ENCODE measurements at regions not wholly inside any gene's neighbourhood (a gene's known extent, or its start where the extent isn't known, plus 50 kb on each side); places are given as distances from the start of the nearest gene placed in this dataset.

DNA sequence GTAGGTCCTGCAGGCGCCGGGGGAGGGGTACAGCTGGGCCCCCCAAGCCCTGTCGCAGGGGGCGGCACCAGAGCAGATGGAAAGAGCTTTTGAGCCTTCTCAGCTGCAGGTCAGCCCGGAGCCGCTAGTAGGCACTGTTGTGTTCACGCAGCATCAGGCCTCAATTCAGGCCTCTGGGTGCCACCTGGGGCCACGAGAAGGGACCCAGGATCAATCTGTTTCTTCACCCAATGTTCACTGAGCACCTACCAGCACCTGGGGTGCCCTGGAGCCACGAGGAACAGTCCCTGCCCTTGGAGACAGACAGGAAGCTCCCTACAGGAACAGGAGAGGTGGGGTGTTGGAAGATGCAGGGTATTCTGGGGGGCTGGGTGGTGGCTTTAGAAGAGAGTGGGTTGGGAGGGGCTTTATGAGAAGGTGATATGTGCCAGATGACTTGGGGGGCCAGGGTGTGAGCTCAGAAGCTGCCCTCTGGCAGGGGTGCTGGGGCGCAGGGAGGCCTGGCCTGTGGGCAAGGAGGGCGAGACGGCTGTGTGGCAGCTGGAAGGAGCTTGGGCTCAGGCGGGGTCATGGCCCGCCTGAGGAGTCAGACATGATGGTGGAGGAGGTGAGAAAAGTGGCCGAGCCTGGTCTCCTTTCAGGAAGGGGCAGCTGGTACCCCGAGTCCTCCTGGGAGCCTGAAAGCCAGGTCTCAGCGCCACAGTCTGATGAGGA lies 121.9 kb upstream of the GSE1 start:
- no peaks in the 10 kb centered on the region for H3K9me3 Mint-ChIP-seq (ENCODE audit: unreplicated experiment)
- FAIRE-seq, result no peak
- no peaks in the 10 kb centered on the region for H3K36me3 ChIP-seq (ENCODE audit: insufficient read depth, low read length)
- peak overlapping the region; percentile 58 for H3K27ac Mint-ChIP-seq (ENCODE audit: unreplicated experiment)
- H3K27me3 ChIP-seq (ENCODE audit: insufficient read depth, low read length), result no peaks in the 10 kb centered on the region
- no peak overlapping the region for H3K9ac ChIP-seq (ENCODE audit: low read length)
- DNase-seq (ENCODE audit: low read depth), result no peak
- no peak for TF ChIP-seq EZH2 (IDR thresholded peaks at IDR 0.05; ENCODE audit: insufficient read depth, low read length)
- TF ChIP-seq, protein P1, sequence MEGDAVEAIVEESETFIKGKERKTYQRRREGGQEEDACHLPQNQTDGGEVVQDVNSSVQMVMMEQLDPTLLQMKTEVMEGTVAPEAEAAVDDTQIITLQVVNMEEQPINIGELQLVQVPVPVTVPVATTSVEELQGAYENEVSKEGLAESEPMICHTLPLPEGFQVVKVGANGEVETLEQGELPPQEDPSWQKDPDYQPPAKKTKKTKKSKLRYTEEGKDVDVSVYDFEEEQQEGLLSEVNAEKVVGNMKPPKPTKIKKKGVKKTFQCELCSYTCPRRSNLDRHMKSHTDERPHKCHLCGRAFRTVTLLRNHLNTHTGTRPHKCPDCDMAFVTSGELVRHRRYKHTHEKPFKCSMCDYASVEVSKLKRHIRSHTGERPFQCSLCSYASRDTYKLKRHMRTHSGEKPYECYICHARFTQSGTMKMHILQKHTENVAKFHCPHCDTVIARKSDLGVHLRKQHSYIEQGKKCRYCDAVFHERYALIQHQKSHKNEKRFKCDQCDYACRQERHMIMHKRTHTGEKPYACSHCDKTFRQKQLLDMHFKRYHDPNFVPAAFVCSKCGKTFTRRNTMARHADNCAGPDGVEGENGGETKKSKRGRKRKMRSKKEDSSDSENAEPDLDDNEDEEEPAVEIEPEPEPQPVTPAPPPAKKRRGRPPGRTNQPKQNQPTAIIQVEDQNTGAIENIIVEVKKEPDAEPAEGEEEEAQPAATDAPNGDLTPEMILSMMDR (IDR thresholded peaks at IDR 0.05; ENCODE audit: insufficient read depth, low read depth, low read length), result peak; percentile 43
- H3K4me3 Mint-ChIP-seq (ENCODE audit: unreplicated experiment), result no peak overlapping the region
- H2AFZ ChIP-seq (ENCODE audit: low read depth, low read length), result no peak overlapping the region
- peaks cover 7% of the 10 kb centered on the region for H3K4me1 Mint-ChIP-seq (ENCODE audit: low read depth, unreplicated experiment)
- peaks cover 2% of the 10 kb centered on the region for H3K36me3 Mint-ChIP-seq (ENCODE audit: low read depth, unreplicated experiment)
- no peak overlapping the region for H3K4me2 ChIP-seq (ENCODE audit: low read length)
- no peaks in the 10 kb centered on the region for H3K79me2 ChIP-seq (ENCODE audit: insufficient read depth, low read length)
- H3K4me1 ChIP-seq (ENCODE audit: insufficient read depth, low read length), result peaks cover 5% of the 10 kb centered on the region
- H4K20me1 ChIP-seq (ENCODE audit: insufficient read depth, low read length), result peaks cover 61% of the 10 kb centered on the region
- H3K27ac ChIP-seq (ENCODE audit: low read depth, low read length), result no peak overlapping the region
- H3K4me3 ChIP-seq (ENCODE audit: insufficient read depth, low read depth, low read length), result no peak overlapping the region
- no peaks in the 10 kb centered on the region for H3K9me3 ChIP-seq (ENCODE audit: insufficient read depth, low read depth, low read length)
- H3K27me3 Mint-ChIP-seq (ENCODE audit: low read depth, unreplicated experiment), result peaks cover 32% of the 10 kb centered on the region

DNA sequence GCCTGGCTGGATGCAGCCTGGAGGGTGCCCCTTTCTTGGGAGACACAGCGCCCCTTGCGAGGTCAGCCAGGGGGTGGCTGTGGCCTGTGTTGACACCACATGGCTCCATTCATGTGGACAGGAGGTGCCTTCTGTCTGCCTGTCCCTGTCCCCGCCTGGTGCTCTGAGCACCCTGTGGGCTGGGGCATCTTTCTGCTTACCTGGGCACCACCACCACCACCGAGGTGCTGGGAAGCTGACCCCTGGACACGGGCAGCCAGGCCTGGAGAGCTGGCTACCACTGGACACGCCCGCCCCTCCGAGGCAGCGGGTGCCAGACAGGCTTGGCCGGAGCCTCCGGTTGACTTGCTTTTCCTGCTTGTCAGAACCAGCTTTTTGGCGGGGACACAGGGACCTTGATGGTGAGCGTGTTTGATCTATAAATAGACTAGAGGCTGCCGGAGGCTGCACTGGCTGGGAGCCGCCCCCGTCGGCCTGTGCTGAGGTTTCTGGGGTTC lies 121.3 kb upstream of the GSE1 start:
- Histone ChIP-seq H3K9me3 (ENCODE audit: insufficient read depth, low read depth, low read length) (no peaks in the 10 kb centered on the region), H3K4me1 (ENCODE audit: insufficient read depth, low read length) (peaks cover 5% of the 10 kb centered on the region), H3K9ac (ENCODE audit: low read length) (no peak overlapping the region), H3K36me3 (ENCODE audit: insufficient read depth, low read length) (no peaks in the 10 kb centered on the region), H3K27me3 (ENCODE audit: insufficient read depth, low read length) (no peaks in the 10 kb centered on the region), H3K27ac (ENCODE audit: low read depth, low read length) (no peak overlapping the region), H3K79me2 (ENCODE audit: insufficient read depth, low read length) (no peaks in the 10 kb centered on the region), H3K4me2 (ENCODE audit: low read length) (no peak overlapping the region), H4K20me1 (ENCODE audit: insufficient read depth, low read length) (peaks cover 59% of the 10 kb centered on the region), H3K4me3 (ENCODE audit: insufficient read depth, low read depth, low read length) (no peak overlapping the region), H2AFZ (ENCODE audit: low read depth, low read length) (no peak overlapping the region)
- H3K27me3 Mint-ChIP-seq (ENCODE audit: low read depth, unreplicated experiment), result peaks cover 35% of the 10 kb centered on the region
- FAIRE-seq, result no peak
- H3K4me3 Mint-ChIP-seq (ENCODE audit: unreplicated experiment), result no peak overlapping the region
- no peaks in the 10 kb centered on the region for H3K9me3 Mint-ChIP-seq (ENCODE audit: unreplicated experiment)
- DNase-seq (ENCODE audit: low read depth), result peak; percentile 11
- TF ChIP-seq, protein P1 (IDR thresholded peaks at IDR 0.05; ENCODE audit: insufficient read depth, low read depth, low read length), result no peak
- TF ChIP-seq EZH2 (IDR thresholded peaks at IDR 0.05; ENCODE audit: insufficient read depth, low read length), result no peak
- peaks cover 7% of the 10 kb centered on the region for H3K4me1 Mint-ChIP-seq (ENCODE audit: low read depth, unreplicated experiment)
- H3K27ac Mint-ChIP-seq (ENCODE audit: unreplicated experiment), result no peak overlapping the region
- H3K36me3 Mint-ChIP-seq (ENCODE audit: low read depth, unreplicated experiment), result peaks cover 2% of the 10 kb centered on the region

DNA sequence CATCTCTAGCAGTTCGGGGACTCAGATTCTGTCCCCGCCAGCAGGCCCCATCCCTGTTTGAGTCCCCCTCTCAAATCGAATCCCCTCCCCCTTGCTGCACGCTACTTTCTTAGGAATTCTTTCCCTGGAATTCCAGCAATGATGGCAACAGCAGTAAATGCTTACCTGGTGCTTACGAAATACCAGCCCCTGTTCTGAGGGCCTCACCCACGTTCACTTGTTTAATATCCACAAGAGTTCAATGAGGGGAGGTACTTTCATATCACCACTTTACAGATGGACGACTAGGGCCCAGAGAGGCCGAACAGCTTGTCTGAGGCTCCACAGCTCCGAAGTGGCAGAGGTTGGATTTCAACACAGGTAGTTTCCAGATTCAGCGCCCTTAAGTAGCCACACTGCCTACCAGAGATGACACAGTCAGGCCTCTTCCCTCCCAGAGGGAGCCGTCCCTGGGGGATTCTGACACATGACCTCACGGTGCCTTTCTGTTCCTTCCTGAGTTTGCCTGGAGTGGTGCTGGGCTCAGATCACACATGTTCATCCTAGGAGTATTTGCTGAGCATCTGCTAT lies 120.7 kb upstream of the GSE1 start:
- peaks cover 54% of the 10 kb centered on the region for H4K20me1 ChIP-seq (ENCODE audit: insufficient read depth, low read length)
- H3K9ac ChIP-seq (ENCODE audit: low read length), result no peak overlapping the region
- peaks cover 2% of the 10 kb centered on the region for H3K36me3 Mint-ChIP-seq (ENCODE audit: low read depth, unreplicated experiment)
- H3K4me3 ChIP-seq (ENCODE audit: insufficient read depth, low read depth, low read length), result no peak overlapping the region
- H3K4me2 ChIP-seq (ENCODE audit: low read length), result no peak overlapping the region
- no peaks in the 10 kb centered on the region for H3K79me2 ChIP-seq (ENCODE audit: insufficient read depth, low read length)
- no peak for FAIRE-seq
- H3K27ac ChIP-seq (ENCODE audit: low read depth, low read length), result no peak overlapping the region
- H3K4me1 Mint-ChIP-seq (ENCODE audit: low read depth, unreplicated experiment), result peaks cover 7% of the 10 kb centered on the region
- H3K36me3 ChIP-seq (ENCODE audit: insufficient read depth, low read length), result no peaks in the 10 kb centered on the region
- no peak overlapping the region for H3K4me3 Mint-ChIP-seq (ENCODE audit: unreplicated experiment)
- no peak for DNase-seq (ENCODE audit: low read depth)
- TF ChIP-seq EZH2 (IDR thresholded peaks at IDR 0.05; ENCODE audit: insufficient read depth, low read length), result no peak
- TF ChIP-seq, protein P1 (IDR thresholded peaks at IDR 0.05; ENCODE audit: insufficient read depth, low read depth, low read length), result no peak
- peaks cover 35% of the 10 kb centered on the region for H3K27me3 Mint-ChIP-seq (ENCODE audit: low read depth, unreplicated experiment)
- no peak overlapping the region for H2AFZ ChIP-seq (ENCODE audit: low read depth, low read length)
- no peak overlapping the region for H3K27ac Mint-ChIP-seq (ENCODE audit: unreplicated experiment)
- no peaks in the 10 kb centered on the region for H3K27me3 ChIP-seq (ENCODE audit: insufficient read depth, low read length)
- H3K4me1 ChIP-seq (ENCODE audit: insufficient read depth, low read length), result peaks cover 5% of the 10 kb centered on the region
- no peaks in the 10 kb centered on the region for H3K9me3 ChIP-seq (ENCODE audit: insufficient read depth, low read depth, low read length)
- H3K9me3 Mint-ChIP-seq (ENCODE audit: unreplicated experiment), result no peaks in the 10 kb centered on the region
